Activated CD8-positive, alpha-beta memory T cell treated with anti-CD3 and anti-CD28 coated beads for 1 hour (primary cell): ENCODE measurements at regions not wholly inside any gene's neighbourhood (a gene's known extent, or its start where the extent isn't known, plus 50 kb on each side); places are given as distances from the start of the nearest gene placed in this dataset.
A peak's percentile ranks its signal among the peaks of the same experiment; 100 is the strongest.

Experiments
- DNase-seq, 2 donors: peaks; one replicate each; pipeline ENCODE4 v3.0.0-alpha.2; 2020; ENCODE audit warnings: low read depth in 1 of 2; ENCODE audit errors: extremely low read depth in 1 of 2

DNA sequence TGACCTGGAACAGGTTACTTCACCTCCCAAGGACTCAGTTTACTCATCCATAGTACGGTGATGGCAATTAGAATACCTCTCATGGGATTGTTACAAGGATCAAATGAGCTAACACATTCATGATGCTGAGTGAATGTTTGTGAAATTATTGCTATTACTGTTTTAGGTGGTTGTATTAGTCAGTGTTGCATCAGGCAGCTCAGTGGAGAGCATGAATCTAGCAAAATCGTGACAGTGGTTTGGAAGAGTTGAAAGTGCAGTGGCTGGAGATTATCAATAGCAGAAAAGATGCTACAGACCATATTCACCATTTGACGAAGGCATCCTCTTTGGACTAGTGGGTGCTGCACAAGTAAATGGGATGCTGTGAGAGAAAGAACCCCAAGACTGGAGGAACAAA lies 50.4 kb upstream of the CTNNBL1 start:
- DNase-seq = no peak

GRCh38 chr20:37642246-37642645 lies 51.6 kb upstream of the CTNNBL1 start:
- DNase-seq = no peak

- DNase-seq = no peak
Observed at GRCh38 chr20:37640600-37641561, 52.9 kb upstream of the CTNNBL1 start.

DNA sequence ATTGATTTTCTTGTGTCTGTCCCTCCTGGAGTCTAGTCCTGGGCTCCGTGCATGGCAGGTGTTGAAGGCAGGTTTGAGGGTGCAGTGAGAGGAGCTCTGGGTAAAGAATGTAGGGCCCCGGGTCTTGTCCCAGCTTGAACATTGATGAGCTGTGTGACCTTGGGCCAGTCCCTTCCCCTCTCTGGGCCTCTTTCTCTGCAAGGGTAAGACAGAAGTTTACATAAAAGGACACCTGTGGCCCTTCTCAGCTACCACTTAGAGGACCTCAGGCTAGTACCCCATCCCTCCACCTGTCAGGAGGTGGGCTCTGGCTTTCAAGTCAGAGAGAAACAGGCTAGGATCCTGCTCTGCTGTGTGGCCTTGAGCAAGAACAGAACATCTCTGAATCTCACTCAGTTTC lies 55.3 kb upstream of the CTNNBL1 start:
- DNase-seq = no peak

DNA sequence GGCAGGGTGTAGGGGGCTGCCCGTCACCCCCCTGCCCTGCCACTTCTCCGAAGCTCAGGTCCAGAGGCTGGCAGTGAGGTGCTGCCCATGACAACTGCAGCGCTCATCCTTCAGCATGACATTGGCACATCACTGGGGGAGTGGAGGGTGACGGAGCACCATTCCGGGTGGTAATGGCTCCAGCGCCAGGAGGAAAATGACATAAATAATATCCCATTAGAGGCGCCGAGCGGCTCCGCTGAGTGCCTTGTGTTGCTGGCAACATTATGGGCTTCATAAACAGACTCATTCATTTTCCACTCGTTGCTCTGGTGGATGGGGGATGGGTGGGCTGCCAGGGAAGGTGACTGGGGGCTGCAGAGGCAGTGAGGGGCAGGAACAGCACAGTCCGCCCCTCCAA lies 56.9 kb upstream of the CTNNBL1 start:
- no peak for DNase-seq

DNA sequence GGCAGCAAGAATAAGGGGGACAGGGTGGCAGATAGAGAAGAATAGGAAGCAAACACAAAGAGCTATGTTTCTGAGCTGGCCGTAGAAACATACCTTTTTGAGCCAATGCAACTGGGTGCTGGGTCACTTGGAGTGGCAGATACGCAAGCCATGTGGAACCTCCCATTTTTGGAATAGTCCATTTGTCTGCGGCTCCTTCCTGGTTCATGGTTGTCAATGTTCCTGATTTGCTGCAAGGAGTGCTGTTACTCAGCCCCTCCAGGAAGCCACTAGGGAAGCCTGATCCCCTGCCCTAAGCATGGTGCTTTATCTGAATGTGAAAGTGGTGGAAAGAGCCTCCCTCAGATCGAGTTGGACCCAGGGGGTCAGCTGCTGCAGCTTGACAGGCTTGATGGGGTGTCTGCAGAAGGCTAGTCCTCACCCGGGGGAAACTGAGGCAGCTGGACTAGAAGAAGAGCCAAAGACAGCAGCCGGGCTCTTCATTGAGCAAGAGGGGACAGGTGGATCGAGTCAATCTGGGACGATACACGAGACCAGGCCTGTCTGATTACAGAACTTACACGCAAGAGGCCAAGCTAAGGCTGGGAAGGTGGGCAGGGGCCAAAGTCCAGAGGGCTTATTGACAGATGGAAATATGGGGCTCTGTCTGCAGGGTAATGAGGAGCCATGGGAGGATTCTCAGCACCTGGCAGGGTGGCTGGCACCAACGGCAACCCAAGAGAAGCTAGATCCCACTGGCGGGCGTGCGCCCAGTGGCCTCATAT lies 57.4 kb upstream of the CTNNBL1 start:
- DNase-seq = no peak

DNA sequence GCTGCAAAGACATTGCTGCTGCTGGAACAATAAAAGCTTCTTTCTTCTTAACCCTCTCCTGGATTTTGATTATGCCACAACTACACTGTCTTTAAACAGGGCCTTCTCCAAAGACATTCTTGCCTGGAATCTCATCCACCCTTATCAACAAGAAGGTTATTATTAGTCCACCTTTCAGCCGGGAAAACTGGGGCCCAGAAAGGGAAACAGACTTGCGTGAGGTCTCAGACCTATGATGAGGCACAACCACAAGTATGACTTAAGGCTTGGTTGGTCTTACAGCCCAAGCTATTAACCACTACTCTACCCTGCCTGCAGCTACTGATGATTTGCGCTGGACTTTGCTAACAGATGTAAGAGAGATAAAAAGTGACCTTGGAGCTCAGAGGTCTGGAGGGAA lies 62.8 kb upstream of the CTNNBL1 start:
- no peak for DNase-seq

DNA sequence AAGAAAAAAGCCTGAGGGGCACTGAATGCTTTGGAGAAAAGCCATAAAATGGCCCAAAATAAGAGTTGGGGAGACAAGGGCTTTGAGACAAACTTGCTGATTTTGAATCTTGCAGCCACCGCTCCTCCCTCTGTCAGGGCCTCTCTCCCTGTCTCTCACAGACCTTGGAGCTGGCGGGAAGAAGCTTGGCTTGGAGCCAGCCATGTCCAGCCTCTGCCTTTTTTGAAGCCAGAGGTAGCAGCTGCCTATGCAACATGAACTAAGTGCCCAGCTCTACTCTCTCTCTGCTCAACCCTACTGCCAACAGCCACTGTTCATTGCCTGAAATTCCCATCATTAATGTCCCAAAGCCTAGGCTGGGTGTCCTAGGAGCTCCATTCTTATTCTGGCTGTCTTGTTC lies 63.7 kb upstream of the CTNNBL1 start:
- DNase-seq = no peak

DNA sequence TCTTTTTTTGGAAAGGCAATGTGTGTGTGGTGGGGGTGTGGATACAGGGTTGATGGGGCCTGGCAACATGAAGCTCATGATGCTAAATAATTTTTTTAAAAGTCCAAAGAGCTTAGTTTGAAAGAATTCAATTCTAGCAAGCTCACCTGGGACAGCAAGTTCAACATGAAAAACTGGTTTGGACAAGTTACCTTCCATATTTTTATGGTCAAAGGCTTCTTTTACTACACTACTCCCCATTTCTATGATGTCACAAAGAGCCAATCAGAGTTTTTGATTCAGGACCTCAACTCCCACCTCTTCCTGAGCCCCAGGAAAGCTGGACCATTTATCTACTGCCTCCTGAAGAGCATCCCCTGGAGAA lies 66.1 kb upstream of the CTNNBL1 start:
- no peak for DNase-seq

- no peak for DNase-seq
Observed at GRCh38 chr20:37627060-37627766, 66.6 kb upstream of the CTNNBL1 start.

GRCh38 chr20:37624963-37625362 lies 68.9 kb upstream of the CTNNBL1 start:
- no peak for DNase-seq

GRCh38 chr20:37622728-37623127 lies 71.1 kb upstream of the CTNNBL1 start:
- no peak for DNase-seq

DNA sequence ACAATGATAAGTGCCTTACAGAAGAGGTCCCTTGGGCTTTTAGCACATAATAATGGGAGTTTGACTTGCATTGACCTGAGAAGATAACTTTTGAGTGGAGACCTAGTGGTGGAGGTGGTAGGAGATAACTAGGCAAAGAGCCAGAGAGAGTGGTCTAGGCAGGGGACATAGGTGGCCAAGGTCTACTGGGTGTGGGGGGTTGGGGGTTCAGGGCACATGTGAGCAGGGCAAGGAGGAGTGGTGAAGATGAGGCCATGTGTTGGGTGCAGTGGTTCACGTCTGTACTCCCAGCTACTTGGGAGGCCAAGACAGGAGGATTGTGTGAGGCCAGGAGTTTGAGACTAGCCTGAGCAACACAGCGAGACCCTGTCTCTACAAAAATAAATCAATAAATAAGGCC lies 74.3 kb upstream of the CTNNBL1 start:
- no peak for DNase-seq

DNA sequence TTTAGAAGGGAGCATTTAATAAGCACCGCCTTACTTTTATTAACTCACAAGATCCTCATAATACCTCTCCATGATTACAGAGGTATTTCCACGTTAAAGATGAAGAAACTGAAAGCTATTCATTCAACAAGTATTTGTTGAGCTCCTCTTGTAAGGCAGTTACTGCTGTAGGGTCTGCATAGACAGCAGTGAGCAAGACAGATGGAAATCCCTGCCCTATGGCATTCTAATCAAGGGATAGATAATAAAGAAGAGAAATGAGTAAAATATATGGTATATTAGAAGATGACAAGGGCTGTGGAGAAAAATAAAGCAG lies 77.8 kb upstream of the CTNNBL1 start:
- no peak for DNase-seq

DNA sequence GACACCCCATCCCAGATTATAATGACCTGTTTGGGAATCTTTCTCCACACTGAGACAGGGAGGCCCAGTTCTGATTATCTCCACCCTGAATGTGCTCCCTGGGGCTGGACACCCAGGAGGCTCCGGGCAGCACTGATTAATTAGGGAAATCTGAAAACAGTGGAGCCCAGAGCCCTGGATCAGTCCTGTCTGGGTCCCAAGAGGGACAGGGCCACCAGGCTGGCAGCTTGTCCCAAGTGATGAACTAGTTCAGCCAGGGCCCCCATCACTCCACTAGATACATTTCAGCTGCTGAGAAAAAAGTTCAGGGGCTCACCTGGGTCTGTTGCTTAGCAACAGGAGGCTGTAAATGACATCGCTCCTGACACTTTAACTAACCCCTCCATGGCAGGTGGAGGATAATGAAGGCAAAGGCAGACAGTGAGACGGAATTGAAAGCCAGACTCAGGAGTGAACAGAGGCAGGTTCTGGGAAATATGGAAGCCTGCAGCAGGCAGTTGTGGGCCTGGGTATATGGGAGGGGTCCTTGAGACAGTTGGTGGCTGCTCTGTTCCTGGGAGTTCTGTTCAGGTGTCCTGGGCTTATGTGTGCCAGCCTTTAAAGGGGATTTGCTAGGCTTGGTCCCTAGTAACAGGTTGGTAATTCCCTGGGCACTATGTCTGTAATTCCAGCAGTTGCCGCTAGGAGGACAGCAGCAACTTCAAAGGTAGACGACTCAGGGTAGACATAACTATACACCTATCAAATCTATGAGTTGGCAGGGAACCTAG lies 78.3 kb upstream of the CTNNBL1 start:
- peak; percentile 3 to 36 for DNase-seq

DNA sequence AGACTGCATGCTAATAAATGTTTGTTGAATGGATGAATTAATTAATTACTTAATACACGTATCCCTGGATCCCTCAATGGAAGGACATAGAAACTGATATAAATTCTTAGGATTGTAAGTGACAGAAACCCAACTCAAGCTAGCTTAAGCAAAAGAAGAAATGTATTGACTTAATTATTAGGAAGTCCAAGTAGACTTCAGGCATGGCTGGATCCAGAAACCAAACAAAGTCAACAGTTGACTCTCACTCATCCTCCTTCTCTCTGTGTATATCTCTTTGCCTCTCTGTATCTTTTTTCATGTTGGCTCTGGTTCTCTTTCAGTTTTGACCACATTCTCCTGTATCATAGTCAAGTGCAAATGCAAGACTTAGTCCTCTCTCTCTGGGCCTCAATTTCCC lies 82.0 kb upstream of the CTNNBL1 start:
- no peak for DNase-seq

DNA sequence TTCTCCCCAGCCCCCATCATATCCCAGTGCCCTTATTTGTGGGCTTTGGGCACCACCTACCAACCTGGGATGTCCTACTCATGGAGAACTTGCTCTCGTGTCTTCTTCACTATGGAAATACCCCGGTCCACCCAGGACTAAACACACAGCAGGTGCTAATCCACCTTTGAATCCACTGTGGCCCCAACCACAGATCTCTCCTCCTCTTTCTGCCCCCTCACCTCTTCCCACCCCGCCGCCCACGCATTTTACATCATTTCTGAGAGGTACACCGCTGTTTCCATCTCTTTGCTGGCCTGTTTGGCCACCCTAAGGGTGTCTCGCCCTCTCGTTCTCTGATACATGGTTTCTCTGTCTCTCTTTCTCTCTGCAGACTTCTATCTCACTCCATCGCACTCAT lies 82.5 kb upstream of the CTNNBL1 start:
- DNase-seq = no peak

- DNase-seq = no peak
Observed at GRCh38 chr20:37610203-37610798, 82.6 kb upstream of the BLCAP start.

DNA sequence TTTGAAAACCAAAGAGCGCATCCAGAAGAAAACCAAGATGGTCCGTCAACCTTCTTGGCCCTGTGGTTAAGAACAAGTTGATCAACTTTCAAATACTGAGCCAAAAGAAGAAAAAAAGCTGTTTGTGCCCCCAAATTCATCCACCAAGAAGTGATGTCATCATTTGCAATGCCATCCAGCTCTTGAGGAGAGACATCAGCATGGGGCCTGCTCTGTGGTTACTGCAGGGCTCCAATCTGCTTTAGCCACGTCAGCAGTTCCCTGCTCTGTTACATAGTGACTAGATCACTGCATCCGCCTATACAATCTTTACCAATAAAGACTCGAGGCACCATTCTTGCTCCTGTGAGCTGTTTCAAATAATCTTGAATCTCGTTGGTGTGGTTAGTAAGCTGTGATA lies 75.0 kb upstream of the BLCAP start:
- DNase-seq = no peak

- no peak for DNase-seq
Observed at GRCh38 chr20:37600486-37600885, 72.8 kb upstream of the BLCAP start.
